ENCODE measurements at regions not wholly inside any gene's neighbourhood (a gene's known extent, or its start where the extent isn't known, plus 50 kb on each side); places are given as distances from the start of the nearest gene placed in this dataset.

DNA sequence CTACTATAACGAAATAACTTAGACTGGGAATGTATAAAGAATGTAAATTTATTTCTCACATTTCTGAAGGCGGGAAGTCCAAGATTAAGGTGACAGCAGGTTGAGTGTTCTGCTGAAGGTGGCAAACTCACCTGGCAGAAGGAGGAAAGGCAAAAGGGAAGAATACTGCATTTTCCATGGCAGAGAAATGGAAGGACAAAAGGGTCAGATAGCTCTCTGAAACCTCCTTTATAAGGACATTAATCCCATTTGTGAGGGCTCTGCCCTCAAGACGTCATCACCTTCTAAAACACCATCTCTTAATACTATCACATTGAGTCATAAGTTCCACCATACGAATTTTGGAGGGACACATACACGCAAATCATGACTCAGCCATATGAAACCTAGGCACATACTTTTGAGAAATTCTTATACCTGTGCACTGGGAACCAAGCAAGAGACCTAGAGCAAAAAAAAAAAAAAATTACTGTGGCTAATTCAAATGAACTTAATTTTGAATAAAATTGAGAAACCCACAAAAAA is 1669.3 kb upstream of the FLRT2 start:
- TF ChIP-seq POLR2AphosphoS5 (IDR thresholded peaks at IDR 0.05; ENCODE audit: low read depth, low read length) (no peak), FOXP2 (optimal IDR thresholded peaks at IDR 0.05; ENCODE audit: borderline replicate concordance, extremely low read depth, extremely low read length, insufficient read depth) (no peak), SIN3A (IDR thresholded peaks at IDR 0.05; ENCODE audit: borderline replicate concordance, insufficient read depth, low read length) (no peak), TAF1 (IDR thresholded peaks at IDR 0.05; ENCODE audit: borderline replicate concordance, insufficient read depth, low read length) (no peak)
- TF ChIP-seq, protein P1, sequence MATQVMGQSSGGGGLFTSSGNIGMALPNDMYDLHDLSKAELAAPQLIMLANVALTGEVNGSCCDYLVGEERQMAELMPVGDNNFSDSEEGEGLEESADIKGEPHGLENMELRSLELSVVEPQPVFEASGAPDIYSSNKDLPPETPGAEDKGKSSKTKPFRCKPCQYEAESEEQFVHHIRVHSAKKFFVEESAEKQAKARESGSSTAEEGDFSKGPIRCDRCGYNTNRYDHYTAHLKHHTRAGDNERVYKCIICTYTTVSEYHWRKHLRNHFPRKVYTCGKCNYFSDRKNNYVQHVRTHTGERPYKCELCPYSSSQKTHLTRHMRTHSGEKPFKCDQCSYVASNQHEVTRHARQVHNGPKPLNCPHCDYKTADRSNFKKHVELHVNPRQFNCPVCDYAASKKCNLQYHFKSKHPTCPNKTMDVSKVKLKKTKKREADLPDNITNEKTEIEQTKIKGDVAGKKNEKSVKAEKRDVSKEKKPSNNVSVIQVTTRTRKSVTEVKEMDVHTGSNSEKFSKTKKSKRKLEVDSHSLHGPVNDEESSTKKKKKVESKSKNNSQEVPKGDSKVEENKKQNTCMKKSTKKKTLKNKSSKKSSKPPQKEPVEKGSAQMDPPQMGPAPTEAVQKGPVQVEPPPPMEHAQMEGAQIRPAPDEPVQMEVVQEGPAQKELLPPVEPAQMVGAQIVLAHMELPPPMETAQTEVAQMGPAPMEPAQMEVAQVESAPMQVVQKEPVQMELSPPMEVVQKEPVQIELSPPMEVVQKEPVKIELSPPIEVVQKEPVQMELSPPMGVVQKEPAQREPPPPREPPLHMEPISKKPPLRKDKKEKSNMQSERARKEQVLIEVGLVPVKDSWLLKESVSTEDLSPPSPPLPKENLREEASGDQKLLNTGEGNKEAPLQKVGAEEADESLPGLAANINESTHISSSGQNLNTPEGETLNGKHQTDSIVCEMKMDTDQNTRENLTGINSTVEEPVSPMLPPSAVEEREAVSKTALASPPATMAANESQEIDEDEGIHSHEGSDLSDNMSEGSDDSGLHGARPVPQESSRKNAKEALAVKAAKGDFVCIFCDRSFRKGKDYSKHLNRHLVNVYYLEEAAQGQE (IDR thresholded peaks at IDR 0.05; ENCODE audit: insufficient read depth in 1 of 2, low read depth in 2 of 2, low read length in 2 of 2): no peak

DNA sequence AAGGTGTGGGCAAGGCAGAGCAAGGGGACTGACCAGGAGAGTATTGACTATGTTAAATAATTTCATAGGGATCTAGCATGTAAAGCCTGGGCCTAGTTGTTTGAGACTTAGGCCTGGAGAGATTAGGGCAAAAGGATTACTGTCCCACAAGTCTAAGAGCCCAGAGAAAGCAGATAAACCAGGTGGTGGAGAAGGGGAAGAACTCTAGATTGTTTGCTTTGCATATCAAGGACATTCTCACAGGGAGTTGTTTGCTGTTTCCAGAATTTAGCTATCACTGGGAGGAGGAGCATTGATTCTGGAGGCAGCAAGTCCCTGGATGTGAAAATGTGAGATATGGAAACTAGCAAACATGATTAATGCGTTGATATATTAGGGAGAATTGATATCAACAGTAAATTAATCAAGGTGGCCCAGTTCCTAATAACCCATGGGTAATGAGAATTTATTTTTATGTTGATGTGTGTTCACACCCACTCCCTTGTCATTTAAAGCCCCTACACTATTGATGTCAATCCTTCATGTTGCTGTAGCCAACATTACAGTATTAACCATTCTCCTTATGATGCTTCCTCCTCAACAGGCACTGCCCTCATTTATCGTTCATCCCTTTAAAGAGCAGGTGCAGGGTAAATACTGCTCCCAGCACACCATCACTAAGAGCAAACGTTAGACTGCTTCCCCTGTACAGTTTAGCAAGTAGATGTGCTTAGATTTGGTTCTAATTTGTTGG is 1666.7 kb upstream of the FLRT2 start:
- TF ChIP-seq TAF1 (IDR thresholded peaks at IDR 0.05; ENCODE audit: borderline replicate concordance, insufficient read depth, low read length): no peak
- TF ChIP-seq FOXP2 (optimal IDR thresholded peaks at IDR 0.05; ENCODE audit: borderline replicate concordance, extremely low read depth, extremely low read length, insufficient read depth): no peak
- no peak for TF ChIP-seq POLR2AphosphoS5 (IDR thresholded peaks at IDR 0.05; ENCODE audit: low read depth, low read length)
- no peak for TF ChIP-seq SIN3A (IDR thresholded peaks at IDR 0.05; ENCODE audit: borderline replicate concordance, insufficient read depth, low read length)
- TF ChIP-seq, protein P1 (IDR thresholded peaks at IDR 0.05; ENCODE audit: insufficient read depth in 1 of 2, low read depth in 2 of 2, low read length in 2 of 2): no peak

DNA sequence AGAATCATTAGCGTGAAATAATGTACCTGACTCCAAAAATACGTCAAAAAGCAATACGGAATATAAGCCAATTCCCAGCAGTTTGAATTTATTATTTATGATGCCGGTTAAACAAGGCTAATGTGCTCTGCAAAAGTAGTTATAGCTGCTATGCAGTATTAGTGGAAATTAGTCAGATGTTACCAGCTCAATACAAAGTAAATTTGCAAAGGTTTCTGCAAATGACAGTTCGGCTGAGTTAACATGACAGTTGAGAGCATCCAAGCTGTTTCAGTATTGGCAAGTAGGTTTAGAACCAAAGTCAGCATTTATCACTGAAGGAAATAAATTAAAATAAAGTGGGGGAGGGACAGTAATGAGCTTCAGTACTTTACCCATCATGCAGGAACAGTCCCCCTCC is 1665.8 kb upstream of the FLRT2 start:
- TF ChIP-seq TAF1 (IDR thresholded peaks at IDR 0.05; ENCODE audit: borderline replicate concordance, insufficient read depth, low read length): no peak
- TF ChIP-seq FOXP2 (optimal IDR thresholded peaks at IDR 0.05; ENCODE audit: borderline replicate concordance, extremely low read depth, extremely low read length, insufficient read depth): no peak
- TF ChIP-seq POLR2AphosphoS5 (IDR thresholded peaks at IDR 0.05; ENCODE audit: low read depth, low read length): no peak
- TF ChIP-seq SIN3A (IDR thresholded peaks at IDR 0.05; ENCODE audit: borderline replicate concordance, insufficient read depth, low read length): no peak
- TF ChIP-seq, protein P1 (IDR thresholded peaks at IDR 0.05; ENCODE audit: insufficient read depth in 1 of 2, low read depth in 2 of 2, low read length in 2 of 2): no peak

DNA sequence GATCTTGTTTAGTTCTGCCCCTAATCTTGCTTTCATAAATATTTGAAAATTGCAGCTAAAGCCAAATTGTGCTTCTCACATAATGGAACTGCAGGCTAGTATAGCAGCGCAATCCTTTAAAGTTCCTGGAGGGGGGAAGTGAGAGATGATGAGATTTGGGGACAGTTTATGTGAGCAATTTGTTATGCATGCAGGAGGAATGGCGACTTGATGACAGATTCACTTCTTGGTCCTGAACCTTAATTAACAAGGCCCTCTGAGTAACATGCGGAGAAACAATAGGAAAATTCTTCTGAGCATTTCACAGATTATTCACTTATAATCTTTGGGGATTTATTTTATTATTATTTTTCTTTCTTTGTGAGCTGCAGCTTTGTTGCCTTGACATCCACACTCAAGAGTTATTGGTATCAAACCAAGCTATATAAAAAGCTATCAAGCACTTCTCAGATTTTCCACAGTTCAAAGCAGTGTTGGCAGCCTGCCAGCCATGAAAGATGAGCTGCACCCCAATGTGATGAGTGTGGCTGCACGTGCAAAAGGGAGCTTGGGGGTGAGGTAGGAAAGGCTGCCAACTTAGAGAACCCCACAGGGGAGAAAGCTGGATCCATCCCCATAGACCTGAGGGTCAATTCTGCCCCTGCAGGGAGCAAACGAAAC is 1662.2 kb upstream of the FLRT2 start:
- TF ChIP-seq, protein P1 (IDR thresholded peaks at IDR 0.05; ENCODE audit: insufficient read depth in 1 of 2, low read depth in 2 of 2, low read length in 2 of 2): no peak
- TF ChIP-seq POLR2AphosphoS5 (IDR thresholded peaks at IDR 0.05; ENCODE audit: low read depth, low read length): no peak
- no peak for TF ChIP-seq FOXP2 (optimal IDR thresholded peaks at IDR 0.05; ENCODE audit: borderline replicate concordance, extremely low read depth, extremely low read length, insufficient read depth)
- no peak for TF ChIP-seq TAF1 (IDR thresholded peaks at IDR 0.05; ENCODE audit: borderline replicate concordance, insufficient read depth, low read length)
- no peak for TF ChIP-seq SIN3A (IDR thresholded peaks at IDR 0.05; ENCODE audit: borderline replicate concordance, insufficient read depth, low read length)
